SU-DHL-6 (cell line): ENCODE measurements at regions not wholly inside any gene's neighbourhood (a gene's known extent, or its start where the extent isn't known, plus 50 kb on each side); places are given as distances from the start of the nearest gene placed in this dataset.

ENCODE experiments used
- H2AFZ ChIP-seq: fragments of 200-600 bp; sonication (generic); 2 replicates; pipeline ENCODE4 v1.6.1; 2014; ENCODE audit warnings: low read depth, mild to moderate bottlenecking, moderate library complexity, mixed read lengths, antibody characterized with exemption, low read length; ENCODE audit not compliant: severe bottlenecking
- H3F3A ChIP-seq: fragments of 200-600 bp; shearing (Covaris generic); 2 replicates; pipeline ENCODE4 v1.6.0; 2016; ENCODE audit warnings: antibody characterized with exemption, mild to moderate bottlenecking; ENCODE audit not compliant: insufficient read depth
- H3K27ac ChIP-seq: fragments of 200-600 bp; sonication (generic); 2 replicates; pipeline ENCODE4 v1.5.1; 2016; ENCODE audit warnings: low read depth, mild to moderate bottlenecking, low read length, moderate library complexity, mixed read lengths
- H3K27me3 ChIP-seq: fragments of 200-600 bp; sonication (generic), shearing (Covaris generic); 2 replicates; pipeline ENCODE4 v1.6.0; 2014; ENCODE audit warnings: mild to moderate bottlenecking, low read length
- H3K36me3 ChIP-seq: fragments of 200-600 bp; sonication (generic); 2 replicates; pipeline ENCODE4 v1.6.1; 2014; ENCODE audit warnings: mild to moderate bottlenecking, low read length, mixed read lengths
- H3K4me2 ChIP-seq: fragments of 300-600, 200-600 bp; shearing (Covaris generic), sonication (generic); 2 replicates; pipeline ENCODE4 v1.6.0; 2014; ENCODE audit warnings: low read length, low read depth, mild to moderate bottlenecking; ENCODE audit not compliant: poor library complexity, severe bottlenecking
- H3K4me3 ChIP-seq: fragments of 200-600 bp; sonication (generic); 2 replicates; pipeline ENCODE4 v1.5.1; 2014; ENCODE audit warnings: antibody characterized with exemption, low read length, mild to moderate bottlenecking, mixed read lengths; ENCODE audit not compliant: insufficient read depth, poor library complexity, severe bottlenecking
- H3K79me2 ChIP-seq: fragments of 200-600 bp; sonication (generic); 2 replicates; pipeline ENCODE4 v1.6.1; 2014; ENCODE audit warnings: mild to moderate bottlenecking, low read length, moderate library complexity; ENCODE audit not compliant: insufficient read depth
- H3K9ac ChIP-seq: fragments of 200-600 bp; sonication (generic); 2 replicates; pipeline ENCODE4 v1.7.0; 2014; ENCODE audit warnings: mild to moderate bottlenecking, low read length
- H3K9me2 ChIP-seq: fragments of 200-600 bp; sonication (generic); replicated peaks from 2 replicates; pipeline ENCODE4 v1.6.1; 2014; ENCODE audit warnings: low read length; ENCODE audit not compliant: insufficient read depth
- H3K9me3 ChIP-seq: fragments of 200-600 bp; sonication (generic); 2 replicates; pipeline ENCODE4 v1.6.1; 2014; ENCODE audit warnings: low read length, mixed read lengths; ENCODE audit not compliant: insufficient read depth
- H4K20me1 ChIP-seq: fragments of 200-600 bp; sonication (generic); 2 replicates; pipeline ENCODE4 v1.6.1; 2014; ENCODE audit warnings: low read depth, mild to moderate bottlenecking, antibody characterized with exemption, low read length, moderate library complexity, mixed read lengths
- CTCF ChIP-seq: fragments of 200-600 bp; sonication (generic); IDR thresholded peaks from one replicate; pipeline ENCODE4 v1.5.1; 2017; ENCODE audit warnings: antibody characterized with exemption, mild to moderate bottlenecking, low read length, moderate library complexity; ENCODE audit not compliant: insufficient read depth, poor library complexity, severe bottlenecking
- EZH2phosphoT487 ChIP-seq: fragments of 200-600 bp; sonication (generic), shearing (Covaris generic); conservative IDR thresholded peaks from 2 replicates; pipeline ENCODE4 v1.6.1; 2018; ENCODE audit warnings: mild to moderate bottlenecking, antibody characterized with exemption, low read length, moderate library complexity, mixed read lengths

GRCh38 chr5:63053019-63053638, 474.5 kb downstream of the LRRC70 start:
- no peaks in the 10 kb centered on the region for H3K79me2 ChIP-seq
- H3K9me3 ChIP-seq: no peaks in the 10 kb centered on the region
- no peaks in the 10 kb centered on the region for H3K27me3 ChIP-seq
- H3F3A ChIP-seq: no peaks in the 10 kb centered on the region
- H3K36me3 ChIP-seq: no peaks in the 10 kb centered on the region
- TF ChIP-seq EZH2phosphoT487 (no peak), CTCF (no peak)
- H3K9ac ChIP-seq: no peak overlapping the region
- H3K4me3 ChIP-seq: no peak overlapping the region
- H3K9me2 ChIP-seq: no peaks in the 10 kb centered on the region
- no peak overlapping the region for H3K27ac ChIP-seq
- no peaks in the 10 kb centered on the region for H4K20me1 ChIP-seq
- no peak overlapping the region for H2AFZ ChIP-seq
- H3K4me2 ChIP-seq: no peak overlapping the region

GRCh38 chr5:63050916-63051315, 472.3 kb downstream of the LRRC70 start:
- no peaks in the 10 kb centered on the region for H4K20me1 ChIP-seq
- H3K9ac ChIP-seq: no peak overlapping the region
- no peak overlapping the region for H2AFZ ChIP-seq
- H3K9me3 ChIP-seq: no peaks in the 10 kb centered on the region
- H3F3A ChIP-seq: no peaks in the 10 kb centered on the region
- no peaks in the 10 kb centered on the region for H3K27me3 ChIP-seq
- H3K36me3 ChIP-seq: no peaks in the 10 kb centered on the region
- no peak overlapping the region for H3K4me3 ChIP-seq
- TF ChIP-seq CTCF (no peak), EZH2phosphoT487 (no peak)
- H3K79me2 ChIP-seq: no peaks in the 10 kb centered on the region
- no peak overlapping the region for H3K27ac ChIP-seq
- H3K9me2 ChIP-seq: no peaks in the 10 kb centered on the region
- no peak overlapping the region for H3K4me2 ChIP-seq

GRCh38 chr5:63049935-63050334, 471.3 kb downstream of the LRRC70 start:
- H3K9me3 ChIP-seq: no peaks in the 10 kb centered on the region
- no peaks in the 10 kb centered on the region for H3F3A ChIP-seq
- TF ChIP-seq CTCF: no peak
- no peak for TF ChIP-seq EZH2phosphoT487
- no peaks in the 10 kb centered on the region for H3K27me3 ChIP-seq
- H3K4me3 ChIP-seq: no peak overlapping the region
- no peaks in the 10 kb centered on the region for H4K20me1 ChIP-seq
- H3K36me3 ChIP-seq: no peaks in the 10 kb centered on the region
- H3K4me2 ChIP-seq: no peak overlapping the region
- H2AFZ ChIP-seq: no peak overlapping the region
- no peak overlapping the region for H3K9ac ChIP-seq
- no peaks in the 10 kb centered on the region for H3K9me2 ChIP-seq
- no peak overlapping the region for H3K27ac ChIP-seq
- H3K79me2 ChIP-seq: no peaks in the 10 kb centered on the region
